GM12872 (cell line): ENCODE measurements at regions not wholly inside any gene's neighbourhood (a gene's known extent, or its start where the extent isn't known, plus 50 kb on each side); places are given as distances from the start of the nearest gene placed in this dataset.

Source experiments
- CTCF ChIP-seq: IDR thresholded peaks from 3 replicates; pipeline ENCODE4 v1.5.1; 2011; ENCODE audit warnings: low read depth, mild to moderate bottlenecking, low read length, moderate library complexity; ENCODE audit not compliant: insufficient read depth

GRCh38 chr5:87094833-87095232 is 172.8 kb upstream of the RASA1 start:
- TF ChIP-seq CTCF, result no peak

GRCh38 chr5:87095787-87096186 is 171.9 kb upstream of the RASA1 start:
- TF ChIP-seq CTCF, result no peak

- TF ChIP-seq CTCF, result no peak
Measured at GRCh38 chr5:87097664-87098063, 170.0 kb upstream of the RASA1 start.

GRCh38 chr5:87099291-87099839 is 168.3 kb upstream of the RASA1 start:
- TF ChIP-seq CTCF, result no peak

- no peak for TF ChIP-seq CTCF
Measured at GRCh38 chr5:87099968-87100367, 167.7 kb upstream of the RASA1 start.

GRCh38 chr5:87101321-87101720 is 166.4 kb upstream of the RASA1 start:
- TF ChIP-seq CTCF, result no peak

GRCh38 chr5:87102841-87103240 is 164.8 kb upstream of the RASA1 start:
- TF ChIP-seq CTCF, result no peak
